Transverse colon (tissue), 4 donors: ENCODE measurements at regions not wholly inside any gene's neighbourhood (a gene's known extent, or its start where the extent isn't known, plus 50 kb on each side); places are given as distances from the start of the nearest gene placed in this dataset.

Experiments
- DNase-seq: peaks from one replicate; pipeline ENCODE4 v3.0.0-alpha.2; 2019
- H3K27ac ChIP-seq, 4 donors: fragments of 200-600 bp; sonication (generic); 2 replicates each; pipeline ENCODE4 v1.5.1; 2016 to 2018; ENCODE audit warnings: inconsistent platforms in 4 of 4
- H3K27me3 ChIP-seq: fragments of 200-600 bp; sonication (generic); 2 replicates; pipeline ENCODE4 v1.5.1; 2017; ENCODE audit warnings: inconsistent platforms
- H3K36me3 ChIP-seq, 4 donors: fragments of 200-600 bp; sonication (generic); 2 replicates each; pipeline ENCODE4 v1.5.1; 2017 to 2019; ENCODE audit warnings: inconsistent platforms in 4 of 4
- H3K4me1 ChIP-seq, 4 donors: fragments of 200-600 bp; sonication (generic); 2 replicates each; pipeline ENCODE4 v1.5.1; 2017 to 2020; ENCODE audit warnings: inconsistent platforms in 4 of 4
- H3K4me3 ChIP-seq, 4 donors: fragments of 200-600 bp; sonication (generic); 1 replicate in 1 of 4; 2 replicates in 3 of 4; pipeline versions ENCODE4 v1.5.1 to v1.6.1; 2017 to 2019; ENCODE audit warnings: inconsistent platforms in 4 of 4
- H3K9me3 ChIP-seq, 2 donors: fragments of 200-600 bp; sonication (generic); 2 replicates each; pipeline ENCODE4 v1.5.1; 2017 to 2019; ENCODE audit warnings: inconsistent platforms in 2 of 2
- CTCF ChIP-seq, 5 experiments: fragments of 200-600 bp in 3 of 5; fragments of 450-650 bp in 2 of 5; sonication (generic) in 3 of 5; IDR thresholded peaks; 1 replicate in 2 of 5; 2 replicates in 3 of 5; pipeline ENCODE4 v1.5.1; 2016 to 2017; ENCODE audit warnings: antibody characterized with exemption in 5 of 5, inconsistent platforms in 3 of 5, mild to moderate bottlenecking in 2 of 5, moderate library complexity in 1 of 5
- EP300 ChIP-seq: sonication (generic); formaldehyde crosslinking; IDR thresholded peaks from one replicate; pipeline ENCODE4 v1.6.1; 2017; ENCODE audit warnings: antibody characterized with exemption, low read depth
- POLR2A ChIP-seq: fragments of 450-650 bp; IDR thresholded peaks from one replicate; pipeline ENCODE4 v1.6.1; 2016; ENCODE audit warnings: antibody characterized with exemption, mild to moderate bottlenecking, moderate library complexity
- POLR2AphosphoS5 ChIP-seq, 3 donors: sonication (generic); formaldehyde crosslinking; IDR thresholded peaks; one replicate each; pipeline ENCODE4 v1.6.1; 2016; ENCODE audit warnings: antibody characterized with exemption in 3 of 3
- WGBS, 2 donors: methylation state at CpG; one replicate each; pipeline ENCODE4 v1.1.5; 2018; ENCODE audit warnings: low coverage in 1 of 2; 5-methylcytosine and 5-hydroxymethylcytosine counted together
- in situ Hi-C, 4 donors: fragments of 200-750 bp; cut with MboI; loops; one replicate each; pipeline versions ENCODE4 v1.15.0 to v1.15.1; 2017; ENCODE audit warnings: low sequenced_read_pairs in 3 of 4, low pct_ligation_motif_present in 1 of 4, low pct_unique_long_range_greater_than_20kb in 1 of 4
- intact Hi-C: fragments of 100-400 bp; cut with DNase I; formaldehyde crosslinking; loops from one replicate; pipeline ENCODE4 v1.15.1; 2023; ENCODE audit warnings: low total_unique reads

GRCh38 chr4:59646082-59646481, 1554.0 kb upstream of the ADGRL3 start:
- intact Hi-C loops (no loop called here), in situ Hi-C loops (loop anchor here in 1 of 4 donors (5.0 kb wide), 1 partner anchor 41 kb away; no protein-coding TSS in a partner anchor)
- no peaks in the 10 kb centered on the region for H3K27me3 ChIP-seq
- H3K27ac ChIP-seq, result no peak overlapping the region
- TF ChIP-seq POLR2A, result no peak
- TF ChIP-seq EP300, result no peak
- no peaks in the 10 kb centered on the region for H3K36me3 ChIP-seq
- no peaks in the 10 kb centered on the region for H3K9me3 ChIP-seq
- WGBS, 2 donors, result 95 to 97% methylated on average over 3 to 5 of the region's 5 CpGs
- DNase-seq, result no peak
- no peaks in the 10 kb centered on the region for H3K4me1 ChIP-seq
- no peak overlapping the region for H3K4me3 ChIP-seq

DNA sequence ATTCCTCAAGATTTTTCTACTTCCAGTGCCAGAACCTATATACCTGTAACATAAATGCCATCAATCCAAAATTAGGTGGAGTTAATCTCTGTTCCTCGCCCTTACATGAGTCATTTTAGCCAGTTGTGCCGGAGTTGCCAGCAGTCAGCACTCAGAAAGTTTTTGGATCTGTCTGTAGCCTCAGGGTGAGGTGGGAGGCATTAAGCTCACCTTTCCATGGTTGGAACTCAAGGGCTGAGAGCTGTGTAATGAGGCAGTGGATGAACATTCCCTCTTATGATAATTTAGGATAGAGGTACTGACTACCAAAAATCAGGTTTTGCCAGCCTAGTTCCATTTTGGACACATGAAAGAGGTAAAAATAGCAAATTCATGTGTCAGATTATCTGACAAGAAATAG, 1553.1 kb upstream of the ADGRL3 start:
- intact Hi-C loops (no loop called here), in situ Hi-C loops (loop anchor here in 1 of 4 donors (5.0 kb wide), 1 partner anchor 40 kb away; no protein-coding TSS in a partner anchor)
- H3K27ac ChIP-seq, result no peak overlapping the region
- WGBS, 2 donors, result 55% methylated on average over 2 of the region's 2 CpGs; no CpG with 5 or more reads in 1 of the 2 donors
- no peak overlapping the region for H3K4me3 ChIP-seq
- no peak for DNase-seq
- TF ChIP-seq EP300 (no peak), CTCF (IDR thresholded peaks at IDR 0.05) (no peak), POLR2AphosphoS5 (IDR thresholded peaks at IDR 0.05) (no peak), POLR2A (no peak)
- no peaks in the 10 kb centered on the region for H3K9me3 ChIP-seq
- no peaks in the 10 kb centered on the region for H3K36me3 ChIP-seq
- no peaks in the 10 kb centered on the region for H3K4me1 ChIP-seq
- H3K27me3 ChIP-seq, result no peaks in the 10 kb centered on the region

DNA sequence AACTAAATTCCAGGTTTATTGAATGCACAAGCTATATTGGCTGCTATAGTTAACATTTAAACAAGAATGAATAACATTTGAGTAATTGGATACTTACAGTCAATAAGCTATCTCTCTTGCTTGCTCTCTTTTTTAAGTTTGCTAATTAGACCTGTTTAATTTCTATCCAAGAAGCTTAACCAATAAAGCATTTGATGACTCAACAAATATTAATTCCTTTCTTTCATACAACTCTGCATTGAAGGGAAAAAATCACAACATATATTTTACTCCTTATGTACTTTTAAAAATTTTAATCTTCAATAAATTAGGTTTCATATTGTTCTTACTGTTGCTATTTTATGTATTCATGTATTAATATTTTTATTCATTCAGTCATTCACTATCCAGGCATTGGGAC, 1552.6 kb upstream of the ADGRL3 start:
- no peaks in the 10 kb centered on the region for H3K4me1 ChIP-seq
- H3K36me3 ChIP-seq, result no peaks in the 10 kb centered on the region
- in situ Hi-C loops (loop anchor here in 1 of 4 donors (5.0 kb wide), 1 partner anchor 40 kb away; no protein-coding TSS in a partner anchor), intact Hi-C loops (no loop called here)
- H3K27me3 ChIP-seq, result no peaks in the 10 kb centered on the region
- DNase-seq, result no peak
- no peak overlapping the region for H3K4me3 ChIP-seq
- no peak overlapping the region for H3K27ac ChIP-seq
- TF ChIP-seq CTCF (IDR thresholded peaks at IDR 0.05), result no peak
- TF ChIP-seq EP300, result no peak
- no peak for TF ChIP-seq POLR2AphosphoS5 (IDR thresholded peaks at IDR 0.05)
- no peak for TF ChIP-seq POLR2A
- H3K9me3 ChIP-seq, result no peaks in the 10 kb centered on the region

GRCh38 chr4:59650861-59651260, 1549.3 kb upstream of the ADGRL3 start:
- Histone ChIP-seq H3K27me3 (no peaks in the 10 kb centered on the region), H3K36me3 (no peaks in the 10 kb centered on the region), H3K4me1 (no peaks in the 10 kb centered on the region), H3K27ac (no peak overlapping the region), H3K9me3 (no peaks in the 10 kb centered on the region), H3K4me3 (no peak overlapping the region)
- intact Hi-C loops, result no loop called here
- 61 to 70% methylated on average over 3 of the region's 3 CpGs for WGBS, 2 donors
- TF ChIP-seq EP300, result no peak
- TF ChIP-seq POLR2AphosphoS5 (IDR thresholded peaks at IDR 0.05), result no peak
- no peak for TF ChIP-seq CTCF (IDR thresholded peaks at IDR 0.05)
- no peak for TF ChIP-seq POLR2A
- in situ Hi-C loops, result no loop called here
- no peak for DNase-seq

GRCh38 chr4:59655996-59656395, 1544.1 kb upstream of the ADGRL3 start:
- in situ Hi-C loops, result no loop called here
- DNase-seq, result no peak
- H3K27ac ChIP-seq, result no peak overlapping the region
- 81% methylated on average over 4 of the region's 4 CpGs; no CpG with 5 or more reads in 1 of the 2 donors for WGBS, 2 donors
- H3K9me3 ChIP-seq, result no peaks in the 10 kb centered on the region
- H3K4me1 ChIP-seq, result no peaks in the 10 kb centered on the region
- no peaks in the 10 kb centered on the region for H3K36me3 ChIP-seq
- TF ChIP-seq POLR2AphosphoS5 (IDR thresholded peaks at IDR 0.05) (no peak), CTCF (IDR thresholded peaks at IDR 0.05) (no peak), EP300 (no peak), POLR2A (no peak)
- intact Hi-C loops, result no loop called here
- H3K4me3 ChIP-seq, result no peak overlapping the region
- H3K27me3 ChIP-seq, result no peaks in the 10 kb centered on the region
